ENCODE measurements at regions not wholly inside any gene's neighbourhood (a gene's known extent, or its start where the extent isn't known, plus 50 kb on each side); places are given as distances from the start of the nearest gene placed in this dataset.
A peak's percentile ranks its signal among the peaks of the same experiment; 100 is the strongest.
"Not testable (repeated sequence)": the region's sequence is repeated elsewhere in the genome, so short reads cannot be mapped to it uniquely, and the experiment has no call there.

DNA sequence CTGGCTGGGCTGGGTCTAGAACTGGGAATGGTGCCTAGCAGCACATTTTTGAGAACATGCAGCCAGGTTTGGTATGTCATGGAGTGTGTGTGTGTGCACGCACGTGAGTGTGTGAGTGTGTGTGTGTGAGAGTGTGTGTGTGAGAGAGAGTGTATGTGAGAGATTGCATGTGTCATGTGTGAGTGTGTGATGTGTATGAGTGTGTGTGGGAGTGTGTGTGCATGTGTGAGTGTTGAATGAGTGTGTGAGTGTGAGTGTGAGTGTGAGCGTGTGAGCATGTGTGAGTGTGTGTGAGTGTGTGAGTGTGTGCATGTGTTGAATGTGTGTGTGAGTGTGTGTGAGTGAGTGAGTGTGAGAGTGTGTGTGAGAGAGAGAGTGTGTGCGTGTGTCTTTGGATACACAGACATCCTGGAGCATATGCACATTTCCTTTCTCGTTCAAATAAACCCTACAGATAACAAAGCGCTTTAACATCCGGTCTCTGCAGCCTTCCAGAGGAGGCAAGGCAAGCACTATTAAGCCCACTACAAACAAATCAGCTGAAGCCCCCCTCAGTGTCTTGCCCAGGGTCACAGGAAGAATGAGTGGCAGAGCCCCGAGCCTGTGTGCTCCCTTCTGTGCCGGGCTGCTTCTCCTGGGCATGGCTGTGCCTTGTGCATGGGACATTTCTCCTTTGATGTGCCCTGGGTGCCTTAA lies 108.7 kb upstream of the ETV6 start:
- in situ Hi-C loops (cut with MboI; ENCODE audit: low pct_unique_long_range_greater_than_20kb, low sequenced_read_pairs, unreplicated experiment), result no loop called here
- TF ChIP-seq, protein P1, sequence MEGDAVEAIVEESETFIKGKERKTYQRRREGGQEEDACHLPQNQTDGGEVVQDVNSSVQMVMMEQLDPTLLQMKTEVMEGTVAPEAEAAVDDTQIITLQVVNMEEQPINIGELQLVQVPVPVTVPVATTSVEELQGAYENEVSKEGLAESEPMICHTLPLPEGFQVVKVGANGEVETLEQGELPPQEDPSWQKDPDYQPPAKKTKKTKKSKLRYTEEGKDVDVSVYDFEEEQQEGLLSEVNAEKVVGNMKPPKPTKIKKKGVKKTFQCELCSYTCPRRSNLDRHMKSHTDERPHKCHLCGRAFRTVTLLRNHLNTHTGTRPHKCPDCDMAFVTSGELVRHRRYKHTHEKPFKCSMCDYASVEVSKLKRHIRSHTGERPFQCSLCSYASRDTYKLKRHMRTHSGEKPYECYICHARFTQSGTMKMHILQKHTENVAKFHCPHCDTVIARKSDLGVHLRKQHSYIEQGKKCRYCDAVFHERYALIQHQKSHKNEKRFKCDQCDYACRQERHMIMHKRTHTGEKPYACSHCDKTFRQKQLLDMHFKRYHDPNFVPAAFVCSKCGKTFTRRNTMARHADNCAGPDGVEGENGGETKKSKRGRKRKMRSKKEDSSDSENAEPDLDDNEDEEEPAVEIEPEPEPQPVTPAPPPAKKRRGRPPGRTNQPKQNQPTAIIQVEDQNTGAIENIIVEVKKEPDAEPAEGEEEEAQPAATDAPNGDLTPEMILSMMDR (IDR thresholded peaks at IDR 0.05; ENCODE audit: extremely low read depth, insufficient read depth, missing control alignments), result no peak

DNA sequence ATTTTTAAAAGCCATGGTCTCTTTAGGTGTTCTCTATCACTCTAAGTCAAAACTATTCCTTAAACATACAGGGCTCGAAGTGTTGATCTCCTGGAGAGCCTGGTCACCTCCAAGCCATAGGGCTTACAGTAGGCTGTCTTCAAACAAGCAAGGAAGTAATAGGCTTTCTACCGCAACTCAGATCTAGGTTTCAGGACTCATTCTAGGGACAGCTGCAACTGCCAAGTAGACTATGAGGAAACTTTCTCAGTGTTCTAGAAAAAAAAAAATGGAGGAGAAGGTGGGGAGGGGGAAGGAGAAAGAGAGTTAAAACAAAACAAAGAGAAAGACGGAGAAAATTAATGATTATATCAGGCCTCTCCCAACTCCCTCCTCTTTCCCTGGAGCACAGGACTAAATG lies 106.9 kb upstream of the ETV6 start:
- no peak for DNase-seq (ENCODE audit: low spot score)
- TF ChIP-seq, protein P1 (IDR thresholded peaks at IDR 0.05; ENCODE audit: extremely low read depth, insufficient read depth, missing control alignments), result no peak
- in situ Hi-C loops (cut with MboI; ENCODE audit: low pct_unique_long_range_greater_than_20kb, low sequenced_read_pairs, unreplicated experiment), result no loop called here

More for the DNA sequence above, 108.7 kb upstream of the ETV6 start:
- DNase-seq (ENCODE audit: low spot score), result no peak

DNA sequence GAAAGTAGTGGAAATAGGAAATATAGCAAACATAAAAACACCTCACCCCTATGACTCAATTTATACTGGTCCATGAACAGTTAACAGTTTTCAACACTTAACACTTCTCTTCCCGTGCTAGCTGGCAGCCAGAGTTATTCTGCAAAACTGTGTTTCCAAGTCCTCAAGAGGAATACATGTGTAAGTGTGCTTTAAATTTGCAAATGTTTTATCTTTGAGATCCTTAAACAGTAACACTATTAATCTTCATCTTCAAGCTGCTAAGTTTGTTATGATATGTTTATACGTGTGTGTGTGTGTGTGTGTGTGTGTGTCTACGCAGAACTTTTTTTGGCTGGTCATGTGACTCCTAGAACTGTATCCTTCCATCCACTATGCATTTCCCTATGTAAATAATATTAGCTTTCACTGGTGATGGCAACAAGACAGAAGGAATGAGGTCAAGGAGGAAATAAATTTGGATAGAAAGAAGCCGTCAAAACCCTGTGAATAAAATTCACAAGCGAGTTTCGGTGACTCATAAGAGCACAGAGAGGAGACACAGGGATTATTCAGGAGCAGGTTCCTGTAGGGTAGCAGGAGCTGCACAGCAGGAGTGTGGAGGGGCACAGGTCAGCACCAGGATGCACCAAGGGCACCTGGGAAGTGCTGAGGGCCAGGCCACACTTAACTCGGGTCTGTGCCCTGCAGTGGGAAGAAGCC lies 105.9 kb upstream of the ETV6 start:
- TF ChIP-seq, protein P1 (IDR thresholded peaks at IDR 0.05; ENCODE audit: extremely low read depth, insufficient read depth, missing control alignments), result no peak
- in situ Hi-C loops (cut with MboI; ENCODE audit: low pct_unique_long_range_greater_than_20kb, low sequenced_read_pairs, unreplicated experiment), result no loop called here
- no peak for DNase-seq (ENCODE audit: low spot score)

DNA sequence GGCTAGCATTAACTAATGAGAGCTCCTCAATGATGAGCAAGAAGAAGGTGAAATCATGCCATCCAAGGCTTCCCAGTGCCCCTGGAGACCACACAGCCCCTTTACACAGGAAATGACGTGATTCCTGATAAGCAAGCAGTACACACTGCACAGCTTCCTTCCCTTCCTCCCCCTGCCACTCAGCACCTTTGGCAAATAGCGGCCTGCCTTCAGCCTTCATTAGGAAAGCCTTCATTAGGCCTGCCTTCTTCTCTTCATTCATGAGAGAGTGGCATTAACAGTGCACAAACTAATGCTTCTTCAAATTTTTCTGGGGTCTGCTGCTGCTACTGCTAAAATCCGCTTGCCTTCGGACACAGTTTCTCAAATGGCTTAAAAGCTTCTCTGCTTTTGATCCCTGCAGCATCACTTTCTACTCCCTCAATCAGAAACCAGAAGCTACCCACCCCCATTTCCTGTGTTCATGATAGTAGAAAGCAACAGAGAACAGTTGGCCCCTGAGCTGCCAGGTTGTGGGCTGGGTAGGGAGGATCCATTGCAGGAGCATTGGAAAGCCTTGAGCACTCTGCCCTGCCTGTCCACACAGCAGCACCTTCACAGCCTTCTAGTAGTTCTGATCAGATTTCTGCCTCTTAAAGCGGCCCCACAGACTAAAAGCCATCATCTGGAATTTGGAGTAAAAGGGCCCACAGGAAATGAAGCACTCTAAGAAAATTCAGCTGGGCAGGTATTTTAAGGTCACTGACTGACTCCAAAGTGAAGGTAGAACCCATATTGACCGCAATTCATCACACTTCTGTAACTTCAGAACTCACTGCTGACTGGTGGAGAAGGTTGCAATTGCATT lies 103.8 kb upstream of the ETV6 start:
- TF ChIP-seq, protein P1 (IDR thresholded peaks at IDR 0.05; ENCODE audit: extremely low read depth, insufficient read depth, missing control alignments), result no peak
- DNase-seq (ENCODE audit: low spot score), result peak; percentile 78
- in situ Hi-C loops (cut with MboI; ENCODE audit: low pct_unique_long_range_greater_than_20kb, low sequenced_read_pairs, unreplicated experiment), result no loop called here

DNA sequence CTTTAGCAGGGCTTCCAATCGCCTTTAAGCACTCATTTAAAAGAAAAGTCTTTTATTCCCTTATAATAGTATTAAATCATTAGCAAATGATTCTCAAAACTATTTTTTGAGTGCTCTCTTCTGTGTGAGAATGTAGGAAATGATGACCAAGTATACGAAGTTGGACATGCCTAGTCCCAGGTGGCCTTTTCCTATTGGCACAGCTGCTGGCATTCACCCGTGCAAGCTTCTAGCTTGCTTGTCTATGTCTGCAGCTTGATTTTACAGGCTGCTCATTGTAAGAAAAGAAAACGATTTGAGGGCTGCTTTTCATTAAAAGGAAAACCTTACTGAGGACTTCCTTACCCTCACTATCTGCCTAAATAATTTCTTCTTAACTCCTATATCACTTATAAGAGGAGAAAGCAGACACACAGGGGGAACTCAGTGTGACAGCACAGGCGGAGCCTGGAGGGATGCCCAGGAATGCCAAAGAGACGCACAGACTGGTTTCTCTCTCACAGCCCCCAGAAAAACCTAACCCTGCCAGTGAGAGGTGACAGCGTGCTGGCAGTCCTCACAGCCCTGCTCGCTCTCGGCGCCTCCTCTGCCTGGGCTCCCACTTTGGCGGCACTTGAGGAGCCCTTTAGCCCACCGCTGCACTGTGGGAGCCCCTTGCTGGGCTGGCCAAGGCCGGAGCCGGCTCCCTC lies 102.7 kb upstream of the ETV6 start:
- DNase-seq (ENCODE audit: low spot score); in situ Hi-C loops (cut with MboI; ENCODE audit: low pct_unique_long_range_greater_than_20kb, low sequenced_read_pairs, unreplicated experiment): not testable (repeated sequence)

DNA sequence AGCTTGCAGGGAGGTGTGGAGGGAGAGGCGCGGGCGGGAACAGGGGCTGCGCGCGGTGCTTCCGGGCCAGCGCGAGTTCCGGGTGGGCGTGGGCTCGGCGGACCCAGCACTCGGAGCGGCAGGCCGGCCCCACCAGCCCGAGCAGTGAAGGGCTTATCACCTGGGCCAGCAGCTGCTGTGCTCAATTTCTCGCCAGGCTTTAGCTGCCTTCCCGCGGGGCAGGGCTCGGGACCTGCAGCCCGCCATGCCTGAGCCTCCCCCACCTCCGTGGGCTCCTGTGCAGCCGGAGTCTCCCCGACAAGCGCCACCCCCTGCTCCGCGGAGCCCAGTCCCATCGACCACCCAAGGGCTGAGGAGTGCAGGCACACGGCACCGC lies 102.2 kb upstream of the ETV6 start:
- in situ Hi-C loops (cut with MboI; ENCODE audit: low pct_unique_long_range_greater_than_20kb, low sequenced_read_pairs, unreplicated experiment); DNase-seq (ENCODE audit: low spot score): not testable (repeated sequence)

DNA sequence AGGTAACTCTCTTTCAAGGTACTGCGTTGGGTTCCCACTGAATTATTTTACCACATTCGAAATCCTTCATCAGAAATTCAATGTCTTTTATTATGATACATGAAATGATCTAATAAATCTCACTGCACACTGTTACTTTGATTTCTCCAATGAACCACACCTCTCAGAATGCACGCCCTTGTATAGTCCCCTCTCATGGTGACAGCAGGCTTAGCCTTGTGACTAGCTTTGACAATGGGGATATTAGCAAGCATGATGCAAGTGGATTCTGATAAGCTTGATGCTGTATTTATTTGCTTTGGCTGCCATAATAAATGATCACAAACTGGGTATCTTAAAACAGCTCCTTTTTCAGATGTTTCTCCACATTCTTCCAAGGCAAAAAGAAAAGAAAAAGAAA lies 100.4 kb upstream of the ETV6 start:
- DNase-seq (ENCODE audit: low spot score), result no peak
- TF ChIP-seq, protein P1 (IDR thresholded peaks at IDR 0.05; ENCODE audit: extremely low read depth, insufficient read depth, missing control alignments), result no peak
- in situ Hi-C loops (cut with MboI; ENCODE audit: low pct_unique_long_range_greater_than_20kb, low sequenced_read_pairs, unreplicated experiment), result no loop called here
